Mammary epithelial cell (primary cell): ENCODE measurements at regions not wholly inside any gene's neighbourhood (a gene's known extent, or its start where the extent isn't known, plus 50 kb on each side); places are given as distances from the start of the nearest gene placed in this dataset.

ENCODE experiments used
- EZH2 ChIP-seq: IDR thresholded peaks from 2 replicates; pipeline ENCODE4 v1.6.1; 2012; ENCODE audit warnings: low read length, inconsistent platforms, borderline replicate concordance
- TF ChIP-seq, protein P1 (sequence below), 2 donors: IDR thresholded peaks in 1 of 2; conservative IDR thresholded peaks in 1 of 2; 2 replicates each; pipeline ENCODE4 v1.5.1; 2011 to 2012; ENCODE audit warnings: inconsistent platforms in 2 of 2, low read length in 2 of 2, mild to moderate bottlenecking in 2 of 2, control low read depth in 1 of 2, low read depth in 1 of 2; ENCODE audit not compliant: insufficient read depth in 1 of 2; ENCODE audit errors: extremely low read depth in 1 of 2

DNA sequence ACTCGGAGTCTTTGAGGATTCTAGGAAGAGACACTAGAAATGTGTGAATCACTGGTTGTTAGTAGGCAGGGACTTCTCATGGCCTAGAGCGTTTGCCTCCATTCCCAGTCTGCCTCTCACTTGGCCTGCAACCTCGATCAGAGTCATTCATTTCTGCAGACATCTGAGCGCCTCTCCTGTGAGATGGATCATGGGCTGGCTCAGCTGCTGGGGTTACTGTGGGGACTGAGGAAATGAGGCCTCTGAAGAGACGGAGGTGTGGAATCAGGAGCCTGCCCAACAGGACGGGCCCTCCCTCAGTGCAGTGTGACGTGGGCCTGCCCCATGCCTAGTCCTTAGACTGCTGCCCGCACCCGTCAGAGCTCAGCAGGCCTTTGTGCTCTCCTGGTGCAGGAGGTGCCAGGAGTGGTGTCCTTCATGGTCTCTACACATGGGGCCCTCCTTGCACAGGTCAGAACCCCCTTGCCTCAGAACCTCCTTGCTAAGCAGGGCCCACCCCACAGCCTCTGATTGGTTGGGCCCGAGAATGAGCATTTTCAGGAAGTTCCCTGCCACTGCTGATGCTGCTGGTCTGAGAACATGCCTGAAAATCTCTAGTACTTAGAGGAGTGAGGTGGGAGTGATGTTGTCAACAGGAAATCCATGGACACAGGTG lies 99.4 kb downstream of the NPIPB11 start:
- no peak for TF ChIP-seq EZH2
- TF ChIP-seq, protein P1, sequence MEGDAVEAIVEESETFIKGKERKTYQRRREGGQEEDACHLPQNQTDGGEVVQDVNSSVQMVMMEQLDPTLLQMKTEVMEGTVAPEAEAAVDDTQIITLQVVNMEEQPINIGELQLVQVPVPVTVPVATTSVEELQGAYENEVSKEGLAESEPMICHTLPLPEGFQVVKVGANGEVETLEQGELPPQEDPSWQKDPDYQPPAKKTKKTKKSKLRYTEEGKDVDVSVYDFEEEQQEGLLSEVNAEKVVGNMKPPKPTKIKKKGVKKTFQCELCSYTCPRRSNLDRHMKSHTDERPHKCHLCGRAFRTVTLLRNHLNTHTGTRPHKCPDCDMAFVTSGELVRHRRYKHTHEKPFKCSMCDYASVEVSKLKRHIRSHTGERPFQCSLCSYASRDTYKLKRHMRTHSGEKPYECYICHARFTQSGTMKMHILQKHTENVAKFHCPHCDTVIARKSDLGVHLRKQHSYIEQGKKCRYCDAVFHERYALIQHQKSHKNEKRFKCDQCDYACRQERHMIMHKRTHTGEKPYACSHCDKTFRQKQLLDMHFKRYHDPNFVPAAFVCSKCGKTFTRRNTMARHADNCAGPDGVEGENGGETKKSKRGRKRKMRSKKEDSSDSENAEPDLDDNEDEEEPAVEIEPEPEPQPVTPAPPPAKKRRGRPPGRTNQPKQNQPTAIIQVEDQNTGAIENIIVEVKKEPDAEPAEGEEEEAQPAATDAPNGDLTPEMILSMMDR (conservative IDR thresholded peaks at IDR 0.05 in 1 of 2, IDR thresholded peaks at IDR 0.05 in 1 of 2; ENCODE audit: extremely low read depth in 1 of 2, insufficient read depth in 1 of 2, low read depth in 1 of 2, low read length in 2 of 2) = no peak
